SK-N-SH (cell line): ENCODE measurements at regions not wholly inside any gene's neighbourhood (a gene's known extent, or its start where the extent isn't known, plus 50 kb on each side); places are given as distances from the start of the nearest gene placed in this dataset.

Source experiments
- CTCF ChIA-PET: fragments of 300-600, 350-600 bp; formaldehyde crosslinking; extraction: SDS; loops from one replicate; lab custom pipeline; 2021; lab: Yijun Ruan, JAX
- POLR2A ChIA-PET: fragments of 350-600 bp; sonication (Branson Sonifier 250); formaldehyde crosslinking; extraction: SDS; loops from one replicate; lab custom pipeline; 2020; ENCODE audit warnings: antibody characterized with exemption, inconsistent platforms; lab: Yijun Ruan, JAX
- DNase-seq: peaks from one replicate; pipeline ENCODE4 v3.0.0; 2012
- H2AFZ ChIP-seq: fragments of 200-600 bp; sonication (generic); 2 replicates; pipeline ENCODE4 v1.8.1; 2016; ENCODE audit warnings: antibody characterized with exemption, mild to moderate bottlenecking, low read depth
- H3F3A ChIP-seq: fragments of 200-600 bp; sonication (generic); replicated peaks from 2 replicates; pipeline ENCODE3; 2016; ENCODE audit warnings: antibody characterized with exemption, mild to moderate bottlenecking; ENCODE audit not compliant: insufficient read depth
- H3K27ac ChIP-seq, 2 experiments: fragments of 200-500 bp in 1 of 2; fragments of 200-600 bp in 1 of 2; sonication (Bioruptor generic) in 1 of 2; sonication (generic), shearing (Covaris generic) in 1 of 2; 2 replicates each; pipeline versions ENCODE4 v1.5.1 to v1.6.1; 2014 to 2016; ENCODE audit warnings: low read depth in 2 of 2, inconsistent platforms in 1 of 2, low read length in 1 of 2, mild to moderate bottlenecking in 1 of 2, mixed read lengths in 1 of 2
- H3K27me3 ChIP-seq: fragments of 200-600 bp; sonication (generic), shearing (Covaris generic); 2 replicates; pipeline ENCODE4 v1.6.1; 2016; ENCODE audit warnings: mixed run types; ENCODE audit not compliant: insufficient read depth
- H3K36me3 ChIP-seq, 2 experiments: fragments of 200-500 bp in 1 of 2; fragments of 200-600 bp in 1 of 2; sonication (Bioruptor generic) in 1 of 2; sonication (generic) in 1 of 2; replicated peaks in 1 of 2; 2 replicates each; pipeline versions ENCODE3 to v1.5.1; 2014 to 2016; ENCODE audit warnings: low read length in 1 of 2, mild to moderate bottlenecking in 1 of 2; ENCODE audit not compliant: insufficient read depth in 2 of 2, control insufficient read depth in 1 of 2
- H3K4me1 ChIP-seq, 2 experiments: fragments of 200-500 bp in 1 of 2; fragments of 200-600 bp in 1 of 2; sonication (Bioruptor generic) in 1 of 2; sonication (generic), shearing (Covaris generic) in 1 of 2; 2 replicates each; pipeline versions ENCODE4 v1.5.1 to v1.6.1; 2014 to 2016; ENCODE audit warnings: low read depth in 1 of 2, low read length in 1 of 2, mixed run types in 1 of 2; ENCODE audit not compliant: insufficient read depth in 2 of 2, control insufficient read depth in 1 of 2
- H3K4me2 ChIP-seq: fragments of 200-600 bp; sonication (generic), shearing (Covaris generic); 2 replicates; pipeline ENCODE4 v1.6.1; 2017; ENCODE audit warnings: mixed run types
- H3K4me3 ChIP-seq, 2 experiments: fragments of 200-500 bp in 1 of 2; fragments of 200-600 bp in 1 of 2; sonication (Bioruptor generic) in 1 of 2; sonication (generic), shearing (Covaris generic) in 1 of 2; 2 replicates each; pipeline versions ENCODE4 v1.5.1 to v1.8.1; 2014 to 2016; ENCODE audit warnings: low read depth in 2 of 2, inconsistent platforms in 1 of 2, low read length in 1 of 2, mild to moderate bottlenecking in 1 of 2, mixed read lengths in 1 of 2, moderate library complexity in 1 of 2
- H3K79me2 ChIP-seq: fragments of 200-600 bp; sonication (generic); 2 replicates; pipeline ENCODE4 v1.8.1; 2017; ENCODE audit warnings: mild to moderate bottlenecking; ENCODE audit not compliant: insufficient read depth
- H3K9ac ChIP-seq: fragments of 200-600 bp; sonication (generic); 2 replicates; pipeline ENCODE4 v1.6.1; 2017; ENCODE audit warnings: mixed run types
- H3K9me2 ChIP-seq: fragments of 200-600 bp; sonication (generic); 2 replicates; pipeline ENCODE4 v1.6.1; 2017; ENCODE audit warnings: mixed run types
- H3K9me3 ChIP-seq: fragments of 200-600 bp; sonication (generic); 2 replicates; pipeline ENCODE4 v1.6.1; 2017; ENCODE audit warnings: mixed run types, mild to moderate bottlenecking, moderate library complexity
- H4K20me1 ChIP-seq: fragments of 200-600 bp; sonication (generic); 2 replicates; pipeline ENCODE4 v1.6.1; 2017; ENCODE audit warnings: mild to moderate bottlenecking, mixed run types; ENCODE audit not compliant: insufficient read depth
- CHD2 ChIP-seq: fragments of 150-350 bp; IDR thresholded peaks from 2 replicates; pipeline ENCODE4 v1.6.1; 2018; ENCODE audit warnings: low read length; ENCODE audit not compliant: partially characterized antibody
- FOSL2 ChIP-seq: IDR thresholded peaks from 2 replicates; pipeline ENCODE4 v1.4.0; 2012; ENCODE audit warnings: low read depth, mild to moderate bottlenecking, moderate library complexity, borderline replicate concordance
- FOXM1 ChIP-seq: IDR thresholded peaks from 2 replicates; pipeline ENCODE4 v1.4.0; 2012; ENCODE audit warnings: low read depth, mild to moderate bottlenecking
- MXI1 ChIP-seq: IDR thresholded peaks from 2 replicates; pipeline ENCODE4 v1.6.1; 2012; ENCODE audit warnings: mild to moderate bottlenecking, low read depth, low read length, improper control_type of control experiment
- NRF1 ChIP-seq: IDR thresholded peaks from 2 replicates; pipeline ENCODE4 v1.6.1; 2012; ENCODE audit warnings: low read depth, mild to moderate bottlenecking, low read length
- POLR2AphosphoS5 ChIP-seq: IDR thresholded peaks from 2 replicates; pipeline ENCODE4 v1.6.1; 2012; ENCODE audit warnings: low read depth, low read length
- RAD21 ChIP-seq: IDR thresholded peaks from 2 replicates; pipeline ENCODE4 v1.6.1; 2012; ENCODE audit warnings: mild to moderate bottlenecking, low read length
- RCOR1 ChIP-seq: fragments of 150-350 bp; IDR thresholded peaks from 2 replicates; pipeline ENCODE4 v1.6.1; 2017; ENCODE audit warnings: antibody characterized with exemption, low read length
- RFX5 ChIP-seq: IDR thresholded peaks from 2 replicates; pipeline ENCODE4 v1.6.1; 2012; ENCODE audit warnings: mild to moderate bottlenecking, improper control_type of control experiment, low read length
- SIN3A ChIP-seq: IDR thresholded peaks from 2 replicates; pipeline ENCODE4 v1.6.1; 2012; ENCODE audit warnings: low read depth, mild to moderate bottlenecking, low read length, moderate library complexity, borderline replicate concordance
- SMC3 ChIP-seq: IDR thresholded peaks from 2 replicates; pipeline ENCODE4 v1.6.1; 2012; ENCODE audit warnings: low read depth, low read length, improper control_type of control experiment
- WGBS: methylation state at CpG from one replicate; pipeline ENCODE4 v1.1.6; 2017; ENCODE audit warnings: low lambda C conversion rate; 5-methylcytosine and 5-hydroxymethylcytosine counted together
- TF ChIP-seq, protein P1 (sequence below): IDR thresholded peaks from 2 replicates; pipeline ENCODE4; 2012
- TF ChIP-seq, protein P2 (sequence below): fragments of 200-600 bp; sonication (generic); IDR thresholded peaks from 2 replicates; pipeline ENCODE4 v1.6.1; 2017; ENCODE audit warnings: antibody characterized with exemption, mild to moderate bottlenecking, moderate library complexity
- TF ChIP-seq, protein P3 (sequence below): IDR thresholded peaks from 2 replicates; pipeline ENCODE4 v1.4.0; 2012; ENCODE audit warnings: low read depth, borderline replicate concordance
- TF ChIP-seq, protein P4 (sequence below): IDR thresholded peaks from 2 replicates; pipeline ENCODE4 v1.4.0; 2012; ENCODE audit warnings: low read depth

DNA sequence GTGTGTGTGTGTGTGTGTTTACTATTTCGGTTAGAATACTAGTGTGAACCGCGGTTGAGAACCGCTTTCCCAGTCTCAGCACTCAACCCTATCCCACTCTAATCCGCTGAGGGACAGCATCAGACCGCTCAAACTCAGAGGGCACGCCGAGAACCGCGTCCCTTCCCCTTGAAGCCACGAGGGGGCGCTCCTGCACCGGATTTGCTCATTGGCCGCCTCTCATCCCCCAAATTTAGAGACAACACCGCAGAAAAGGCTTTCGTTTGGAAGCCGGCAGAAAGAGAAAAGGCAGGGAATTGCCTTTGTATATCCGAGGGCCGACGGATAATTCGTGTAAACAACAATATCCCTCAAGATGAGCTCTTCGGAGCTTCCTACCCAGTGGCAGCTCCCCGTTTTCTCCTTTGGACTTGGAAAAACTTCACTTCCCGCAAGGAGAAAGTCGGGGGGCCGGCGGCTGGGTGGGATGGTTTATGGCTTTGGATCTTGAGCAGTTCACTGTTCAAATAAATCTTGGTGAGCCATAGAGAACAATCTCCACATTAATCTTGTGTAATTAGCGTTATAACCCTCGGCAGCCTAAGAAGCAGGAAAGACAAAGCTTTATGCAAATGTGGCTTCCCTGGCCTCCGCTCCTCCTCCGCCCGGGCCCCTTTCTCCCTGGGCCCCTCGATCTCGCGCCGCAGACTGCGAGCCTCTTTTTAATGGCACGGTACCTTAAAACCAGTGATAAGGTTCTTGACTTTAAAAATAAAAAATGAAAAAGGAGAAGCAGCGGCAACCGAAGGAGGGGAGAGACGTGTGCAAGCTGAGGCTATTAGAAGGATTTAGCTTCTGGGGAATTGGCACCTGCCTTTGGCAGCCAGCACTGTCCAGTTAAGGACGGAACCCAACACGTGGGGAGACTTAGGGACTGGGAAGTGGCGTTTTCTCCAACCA is 296.8 kb downstream of the PARP8 start:
- DNase-seq, result peak; percentile 87
- Histone ChIP-seq H3K27ac (peak overlapping the region in 1 of 2 experiments; percentile 84; a peak in 2 of 4 replicates), H3K79me2 (no peaks in the 10 kb centered on the region), H3K27me3 (peaks cover 38% of the 10 kb centered on the region), H3K4me1 (peaks cover 0 to 30% of the 10 kb centered on the region in 2 experiments; a peak in 2 of 4 replicates), H3K4me3 (peak overlapping the region; percentile 57 to 81), H3F3A (peaks cover 8% of the 10 kb centered on the region), H3K9me3 (no peaks in the 10 kb centered on the region), H3K36me3 (no peaks in the 10 kb centered on the region), H3K9ac (peak overlapping the region; percentile 41; the same call in 1 of the 2 replicates), H3K4me2 (peak overlapping the region; percentile 96), H3K9me2 (no peaks in the 10 kb centered on the region), H2AFZ (peak overlapping the region; percentile 96), H4K20me1 (no peaks in the 10 kb centered on the region)
- POLR2A ChIA-PET, result interaction anchor here (0.6 to 11.4 kb wide), 23 partner anchors 222 to 1834 kb away, joined by 3 to 437 read pairs (median 5); partner anchors contain the start of gene ISL1
- WGBS, result 3% methylated on average over 44 of the region's 44 CpGs
- TF ChIP-seq SMC3 (peak; percentile 97), NRF1 (no peak), POLR2AphosphoS5 (0 out of 2 replicates have a peak, but pooled peaks have one; percentile 2), RCOR1 (peak; percentile 46; the same call in 1 of the 2 replicates), MXI1 (peak; percentile 87), SIN3A (0 out of 2 replicates have a peak, but pooled peaks have one; percentile 29), RFX5 (peak; percentile 30; the same call in 1 of the 2 replicates), FOXM1 (peak; percentile 35; the same call in 1 of the 2 replicates), FOSL2 (no peak), RAD21 (peak; percentile 100), CHD2 (peak; percentile 45)
- TF ChIP-seq, protein P1, sequence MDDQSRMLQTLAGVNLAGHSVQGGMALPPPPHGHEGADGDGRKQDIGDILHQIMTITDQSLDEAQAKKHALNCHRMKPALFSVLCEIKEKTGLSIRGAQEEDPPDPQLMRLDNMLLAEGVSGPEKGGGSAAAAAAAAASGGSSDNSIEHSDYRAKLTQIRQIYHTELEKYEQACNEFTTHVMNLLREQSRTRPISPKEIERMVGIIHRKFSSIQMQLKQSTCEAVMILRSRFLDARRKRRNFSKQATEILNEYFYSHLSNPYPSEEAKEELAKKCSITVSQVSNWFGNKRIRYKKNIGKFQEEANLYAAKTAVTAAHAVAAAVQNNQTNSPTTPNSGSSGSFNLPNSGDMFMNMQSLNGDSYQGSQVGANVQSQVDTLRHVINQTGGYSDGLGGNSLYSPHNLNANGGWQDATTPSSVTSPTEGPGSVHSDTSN, result no peak
- TF ChIP-seq, protein P2, sequence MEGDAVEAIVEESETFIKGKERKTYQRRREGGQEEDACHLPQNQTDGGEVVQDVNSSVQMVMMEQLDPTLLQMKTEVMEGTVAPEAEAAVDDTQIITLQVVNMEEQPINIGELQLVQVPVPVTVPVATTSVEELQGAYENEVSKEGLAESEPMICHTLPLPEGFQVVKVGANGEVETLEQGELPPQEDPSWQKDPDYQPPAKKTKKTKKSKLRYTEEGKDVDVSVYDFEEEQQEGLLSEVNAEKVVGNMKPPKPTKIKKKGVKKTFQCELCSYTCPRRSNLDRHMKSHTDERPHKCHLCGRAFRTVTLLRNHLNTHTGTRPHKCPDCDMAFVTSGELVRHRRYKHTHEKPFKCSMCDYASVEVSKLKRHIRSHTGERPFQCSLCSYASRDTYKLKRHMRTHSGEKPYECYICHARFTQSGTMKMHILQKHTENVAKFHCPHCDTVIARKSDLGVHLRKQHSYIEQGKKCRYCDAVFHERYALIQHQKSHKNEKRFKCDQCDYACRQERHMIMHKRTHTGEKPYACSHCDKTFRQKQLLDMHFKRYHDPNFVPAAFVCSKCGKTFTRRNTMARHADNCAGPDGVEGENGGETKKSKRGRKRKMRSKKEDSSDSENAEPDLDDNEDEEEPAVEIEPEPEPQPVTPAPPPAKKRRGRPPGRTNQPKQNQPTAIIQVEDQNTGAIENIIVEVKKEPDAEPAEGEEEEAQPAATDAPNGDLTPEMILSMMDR, result peak; percentile 99
- TF ChIP-seq, protein P3, sequence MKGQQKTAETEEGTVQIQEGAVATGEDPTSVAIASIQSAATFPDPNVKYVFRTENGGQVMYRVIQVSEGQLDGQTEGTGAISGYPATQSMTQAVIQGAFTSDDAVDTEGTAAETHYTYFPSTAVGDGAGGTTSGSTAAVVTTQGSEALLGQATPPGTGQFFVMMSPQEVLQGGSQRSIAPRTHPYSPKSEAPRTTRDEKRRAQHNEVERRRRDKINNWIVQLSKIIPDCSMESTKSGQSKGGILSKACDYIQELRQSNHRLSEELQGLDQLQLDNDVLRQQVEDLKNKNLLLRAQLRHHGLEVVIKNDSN, result no peak
- TF ChIP-seq, protein P4, sequence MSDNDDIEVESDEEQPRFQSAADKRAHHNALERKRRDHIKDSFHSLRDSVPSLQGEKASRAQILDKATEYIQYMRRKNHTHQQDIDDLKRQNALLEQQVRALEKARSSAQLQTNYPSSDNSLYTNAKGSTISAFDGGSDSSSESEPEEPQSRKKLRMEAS, result peak; percentile 33; the same call in 1 of the 2 replicates
- CTCF ChIA-PET, result interaction anchor here (0.6 to 13.0 kb wide), 71 partner anchors 9 to 1695 kb away, joined by 3 to 303 read pairs (median 4); partner anchors contain the start of gene ISL1
